Activated B cell treated with CpG ODN at 0.5 μM for 24 hours (primary cell): ENCODE measurements at regions not wholly inside any gene's neighbourhood (a gene's known extent, or its start where the extent isn't known, plus 50 kb on each side); places are given as distances from the start of the nearest gene placed in this dataset.

Experiments used
- ATAC-seq: fragments of 200-7000 bp; cut with Tn5 transposase; one replicate; pipeline ENCODE4 v1.10.0; 2021; ENCODE audit warnings: low read depth, mild to moderate bottlenecking, moderate library complexity
- CTCF ChIA-PET: fragments of 350-600 bp; sonication (Branson Sonifier 250); formaldehyde crosslinking; loops from one replicate; lab custom pipeline; 2021; ENCODE audit warnings: antibody characterized with exemption; lab: Charles Lee
- POLR2A ChIA-PET: fragments of 350-600 bp; sonication (Branson Sonifier 250); formaldehyde crosslinking; loops from one replicate; lab custom pipeline; 2021; ENCODE audit warnings: antibody characterized with exemption; lab: Charles Lee
- DNase-seq: peaks from one replicate; pipeline ENCODE4 v3.0.0; 2022
- H3K27ac Mint-ChIP-seq: one replicate; pipeline ENCODE4 v1.8.0; 2020; ENCODE audit warnings: mixed read lengths
- H3K27me3 Mint-ChIP-seq: one replicate; pipeline ENCODE4 v1.8.0; 2021; ENCODE audit warnings: mixed read lengths
- H3K36me3 Mint-ChIP-seq: one replicate; pipeline ENCODE4 v1.8.0; 2021; ENCODE audit warnings: low read depth, mixed read lengths
- H3K4me1 Mint-ChIP-seq: one replicate; pipeline ENCODE4 v1.8.0; 2021; ENCODE audit warnings: mixed read lengths
- H3K4me3 Mint-ChIP-seq: one replicate; pipeline ENCODE4 v1.8.0; 2020; ENCODE audit warnings: mild to moderate bottlenecking, mixed read lengths
- H3K9me3 Mint-ChIP-seq: one replicate; pipeline ENCODE4 v1.8.0; 2020; ENCODE audit warnings: mixed read lengths
- intact Hi-C: fragments of 100-400 bp; cut with micrococcal nuclease; formaldehyde crosslinking; loops from one replicate; pipeline ENCODE4 v1.15.1; 2024
- TF ChIP-seq, protein P1 (sequence below): fragments of 200-600 bp; IDR thresholded peaks from one replicate; pipeline ENCODE4 v1.8.0; 2022; ENCODE audit warnings: antibody characterized with exemption, mild to moderate bottlenecking

DNA sequence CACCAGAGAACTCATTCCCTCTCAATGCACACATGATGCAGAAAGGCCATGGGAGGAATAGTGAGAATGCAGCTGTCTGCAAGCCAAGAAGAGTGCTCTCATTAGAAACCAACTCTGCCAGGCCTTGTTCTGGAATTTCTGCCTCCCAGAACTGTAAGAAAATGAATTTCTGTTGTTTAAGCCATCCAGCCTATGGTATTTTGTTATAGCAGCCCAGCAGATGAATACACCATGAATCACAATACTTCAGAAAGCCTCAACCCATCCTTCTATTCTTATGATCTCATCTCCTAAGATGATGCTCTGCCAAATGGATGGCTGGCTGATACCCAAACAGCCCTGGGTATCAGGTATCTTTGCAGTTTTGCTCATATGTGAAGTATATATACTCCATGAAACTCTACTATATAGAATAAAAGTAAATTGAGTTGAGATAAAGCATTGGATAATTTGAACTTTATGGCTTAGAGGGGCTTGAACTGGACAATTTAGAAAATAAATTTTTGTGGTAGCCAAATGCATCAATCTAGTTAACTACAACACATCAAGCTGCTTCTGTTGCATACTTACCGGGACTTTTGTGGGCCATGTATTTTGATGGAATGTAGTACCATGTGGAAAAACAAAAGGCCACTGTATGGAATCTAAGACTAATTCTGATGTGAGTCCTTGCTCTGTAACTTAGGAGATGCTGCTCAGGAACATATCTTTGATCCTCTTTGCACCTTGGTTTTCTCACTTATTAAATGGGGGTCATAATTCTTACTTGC is 245.9 kb downstream of the HS3ST1 start:
- TF ChIP-seq, protein P1, sequence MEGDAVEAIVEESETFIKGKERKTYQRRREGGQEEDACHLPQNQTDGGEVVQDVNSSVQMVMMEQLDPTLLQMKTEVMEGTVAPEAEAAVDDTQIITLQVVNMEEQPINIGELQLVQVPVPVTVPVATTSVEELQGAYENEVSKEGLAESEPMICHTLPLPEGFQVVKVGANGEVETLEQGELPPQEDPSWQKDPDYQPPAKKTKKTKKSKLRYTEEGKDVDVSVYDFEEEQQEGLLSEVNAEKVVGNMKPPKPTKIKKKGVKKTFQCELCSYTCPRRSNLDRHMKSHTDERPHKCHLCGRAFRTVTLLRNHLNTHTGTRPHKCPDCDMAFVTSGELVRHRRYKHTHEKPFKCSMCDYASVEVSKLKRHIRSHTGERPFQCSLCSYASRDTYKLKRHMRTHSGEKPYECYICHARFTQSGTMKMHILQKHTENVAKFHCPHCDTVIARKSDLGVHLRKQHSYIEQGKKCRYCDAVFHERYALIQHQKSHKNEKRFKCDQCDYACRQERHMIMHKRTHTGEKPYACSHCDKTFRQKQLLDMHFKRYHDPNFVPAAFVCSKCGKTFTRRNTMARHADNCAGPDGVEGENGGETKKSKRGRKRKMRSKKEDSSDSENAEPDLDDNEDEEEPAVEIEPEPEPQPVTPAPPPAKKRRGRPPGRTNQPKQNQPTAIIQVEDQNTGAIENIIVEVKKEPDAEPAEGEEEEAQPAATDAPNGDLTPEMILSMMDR = no peak
- ChIA-PET CTCF (no interaction called here), POLR2A (no interaction called here)
- ATAC-seq (no peak), DNase-seq (no peak)
- no peaks in the 10 kb centered on the region for H3K27me3 Mint-ChIP-seq
- no peaks in the 10 kb centered on the region for H3K36me3 Mint-ChIP-seq
- no peak overlapping the region for H3K4me3 Mint-ChIP-seq
- intact Hi-C loops = no loop called here
- no peak overlapping the region for H3K27ac Mint-ChIP-seq
- H3K4me1 Mint-ChIP-seq = no peaks in the 10 kb centered on the region
- no peaks in the 10 kb centered on the region for H3K9me3 Mint-ChIP-seq

DNA sequence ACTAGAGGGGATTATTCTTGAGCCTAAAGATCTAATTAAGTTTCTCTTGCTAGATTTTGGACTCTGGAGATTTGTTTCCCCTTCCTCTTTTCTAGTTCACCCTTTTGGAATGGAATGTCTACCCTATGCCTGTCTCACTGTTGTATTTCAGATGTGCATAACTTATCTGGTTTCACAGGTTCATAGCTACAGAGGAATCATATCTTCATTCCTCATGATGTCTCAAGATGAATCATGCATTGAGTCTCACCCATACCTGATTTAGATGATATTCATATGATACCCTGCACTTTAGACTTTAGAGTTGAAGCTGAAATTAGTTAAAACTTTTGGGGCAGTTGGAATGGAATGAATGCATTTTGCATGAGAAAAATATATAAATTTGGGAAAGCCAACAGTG is 246.7 kb downstream of the HS3ST1 start:
- Mint-ChIP-seq H3K4me1 (no peaks in the 10 kb centered on the region), H3K27ac (no peak overlapping the region)

DNA sequence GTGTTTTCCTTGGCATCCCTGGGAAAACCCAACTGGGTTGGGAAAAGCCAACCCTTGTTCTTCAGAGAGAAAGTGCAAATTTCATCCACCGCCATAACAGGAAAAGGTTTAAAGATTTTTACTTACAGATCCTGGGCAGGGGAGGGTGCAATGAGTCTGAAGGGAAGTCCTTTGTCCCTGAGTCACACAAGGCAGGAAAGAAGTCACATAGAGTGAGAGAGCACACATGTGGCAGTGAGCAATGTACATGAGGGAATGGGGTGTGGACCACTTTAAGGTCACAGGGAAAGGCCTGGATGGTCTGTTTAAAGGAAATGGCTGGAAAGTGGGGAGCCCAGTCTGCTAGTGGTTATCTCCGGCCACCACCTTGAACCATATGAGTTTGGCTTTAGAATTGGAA is 248.9 kb downstream of the HS3ST1 start:
- CTCF ChIA-PET = no interaction called here
- intact Hi-C loops = no loop called here
- no peak overlapping the region for H3K4me3 Mint-ChIP-seq
- TF ChIP-seq, protein P1 = no peak
- H3K4me1 Mint-ChIP-seq = no peaks in the 10 kb centered on the region
- H3K27ac Mint-ChIP-seq = no peak overlapping the region
- no peaks in the 10 kb centered on the region for H3K36me3 Mint-ChIP-seq
- H3K9me3 Mint-ChIP-seq = no peaks in the 10 kb centered on the region
- POLR2A ChIA-PET = no interaction called here
- no peak for DNase-seq
- no peaks in the 10 kb centered on the region for H3K27me3 Mint-ChIP-seq
- ATAC-seq = no peak

More for the DNA sequence above, 246.7 kb downstream of the HS3ST1 start:
- POLR2A ChIA-PET = no interaction called here
- CTCF ChIA-PET = no interaction called here
- Mint-ChIP-seq H3K9me3 (no peaks in the 10 kb centered on the region), H3K27me3 (no peaks in the 10 kb centered on the region), H3K36me3 (no peaks in the 10 kb centered on the region), H3K4me3 (no peak overlapping the region)
- intact Hi-C loops = no loop called here
- TF ChIP-seq, protein P1 = no peak
- DNase-seq (no peak), ATAC-seq (no peak)

DNA sequence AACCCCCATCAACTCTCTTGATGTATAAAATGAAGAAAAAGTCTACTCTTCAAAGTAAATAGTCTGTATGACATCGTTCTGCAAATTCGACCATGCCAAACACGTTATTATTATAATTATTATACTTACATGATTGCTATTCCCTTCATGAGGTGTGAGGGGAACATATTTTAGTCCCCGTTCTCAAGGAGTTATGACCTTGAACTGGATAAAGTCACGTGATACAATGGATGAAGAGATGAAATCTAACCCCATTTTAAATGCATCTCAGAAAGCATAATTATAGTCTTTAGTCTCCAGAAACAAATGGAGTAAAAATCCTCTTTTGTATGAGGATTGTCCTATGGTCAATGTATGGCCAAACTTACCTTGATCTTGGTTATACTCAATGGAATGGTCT is 250.3 kb downstream of the HS3ST1 start:
- ChIA-PET POLR2A (no interaction called here), CTCF (no interaction called here)
- Mint-ChIP-seq H3K27me3 (no peaks in the 10 kb centered on the region), H3K4me1 (no peaks in the 10 kb centered on the region), H3K9me3 (no peaks in the 10 kb centered on the region), H3K27ac (no peak overlapping the region), H3K36me3 (no peaks in the 10 kb centered on the region), H3K4me3 (no peak overlapping the region)
- TF ChIP-seq, protein P1 = no peak
- no peak for ATAC-seq
- DNase-seq = no peak
- intact Hi-C loops = no loop called here

DNA sequence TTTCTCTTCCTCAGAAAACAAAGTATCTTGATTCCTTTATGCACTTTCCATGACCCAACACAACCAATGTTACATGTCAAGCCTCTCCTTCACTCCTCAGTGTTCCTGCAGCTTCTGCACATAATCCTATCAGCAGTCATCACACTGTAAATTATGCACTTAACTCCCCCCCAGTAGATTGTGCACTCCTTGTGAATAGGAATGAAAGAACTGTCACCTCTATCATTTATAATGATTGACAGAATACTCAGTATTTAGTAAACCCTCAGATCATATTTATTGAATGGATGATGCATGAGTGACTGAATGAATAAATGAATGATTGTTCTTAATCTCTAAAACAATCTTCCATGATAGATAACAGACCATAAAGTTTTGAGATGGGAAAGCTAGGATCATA is 253.3 kb downstream of the HS3ST1 start:
- TF ChIP-seq, protein P1 = no peak
- no peak for DNase-seq
- Mint-ChIP-seq H3K27me3 (no peaks in the 10 kb centered on the region), H3K4me1 (no peaks in the 10 kb centered on the region), H3K9me3 (no peaks in the 10 kb centered on the region), H3K4me3 (no peak overlapping the region), H3K27ac (no peak overlapping the region), H3K36me3 (no peaks in the 10 kb centered on the region)
- intact Hi-C loops = no loop called here
- ChIA-PET POLR2A (no interaction called here), CTCF (no interaction called here)
- ATAC-seq = no peak
